HG03442 (cell line): ENCODE measurements at regions not wholly inside any gene's neighbourhood (a gene's known extent, or its start where the extent isn't known, plus 50 kb on each side); places are given as distances from the start of the nearest gene placed in this dataset.
"Not testable (repeated sequence)": the region's sequence is repeated elsewhere in the genome, so short reads cannot be mapped to it uniquely, and the experiment has no call there.

Source experiments
- ATAC-seq: cut with Tn5 transposase; IDR thresholded peaks from one replicate; pipeline ENCODE4 v1.9.1; 2021; ENCODE audit warnings: mild to moderate bottlenecking, moderate library complexity; ENCODE audit not compliant: unreplicated experiment

GRCh38 chr10:23742807-23743206, 303.9 kb downstream of the OTUD1 start:
- no peak for ATAC-seq

GRCh38 chr10:23754179-23754578, 315.3 kb downstream of the OTUD1 start:
- peak; percentile 59 for ATAC-seq

GRCh38 chr10:23754941-23755340, 316.1 kb downstream of the OTUD1 start:
- ATAC-seq = no peak

GRCh38 chr10:23755556-23755955, 316.7 kb downstream of the OTUD1 start:
- no peak for ATAC-seq

GRCh38 chr10:23768281-23768680, 329.4 kb downstream of the OTUD1 start:
- no peak for ATAC-seq

- no peak for ATAC-seq
These were observed 338.3 kb downstream of the OTUD1 start for GRCh38 chr10:23777153-23777552.

- no peak for ATAC-seq
These were observed 340.4 kb downstream of the OTUD1 start for GRCh38 chr10:23779301-23779700.

GRCh38 chr10:23780331-23780730, 341.5 kb downstream of the OTUD1 start:
- no peak for ATAC-seq

- ATAC-seq = no peak
These were observed 347.7 kb downstream of the OTUD1 start for GRCh38 chr10:23786594-23786993.

GRCh38 chr10:23793577-23793976, 354.7 kb downstream of the OTUD1 start:
- no peak for ATAC-seq

- ATAC-seq = not testable (repeated sequence)
These were observed 358.6 kb downstream of the OTUD1 start for GRCh38 chr10:23797452-23797851.

- ATAC-seq = no peak
These were observed 365.2 kb downstream of the OTUD1 start for GRCh38 chr10:23804125-23804524.

GRCh38 chr10:23813687-23814086, 374.8 kb downstream of the OTUD1 start:
- no peak for ATAC-seq

- ATAC-seq = no peak
These were observed 379.6 kb downstream of the OTUD1 start for GRCh38 chr10:23818484-23818883.

GRCh38 chr10:23820792-23821191, 381.9 kb downstream of the OTUD1 start:
- ATAC-seq = no peak

- no peak for ATAC-seq
These were observed 384.1 kb upstream of the KIAA1217 start for GRCh38 chr10:23824822-23825221.

GRCh38 chr10:23826421-23826820, 382.5 kb upstream of the KIAA1217 start:
- ATAC-seq = no peak

GRCh38 chr10:23829556-23829955, 379.4 kb upstream of the KIAA1217 start:
- no peak for ATAC-seq

GRCh38 chr10:23834091-23834490, 374.8 kb upstream of the KIAA1217 start:
- no peak for ATAC-seq

GRCh38 chr10:23850631-23851030, 358.3 kb upstream of the KIAA1217 start:
- ATAC-seq = no peak

GRCh38 chr10:23859598-23859997, 349.3 kb upstream of the KIAA1217 start:
- no peak for ATAC-seq

- ATAC-seq = no peak
These were observed 344.2 kb upstream of the KIAA1217 start for GRCh38 chr10:23864631-23865147.

GRCh38 chr10:23866985-23867384, 342.0 kb upstream of the KIAA1217 start:
- ATAC-seq = not testable (repeated sequence)
